ENCODE measurements at regions not wholly inside any gene's neighbourhood (a gene's known extent, or its start where the extent isn't known, plus 50 kb on each side); places are given as distances from the start of the nearest gene placed in this dataset.
"Not testable (repeated sequence)": the region's sequence is repeated elsewhere in the genome, so short reads cannot be mapped to it uniquely, and the experiment has no call there.

DNA sequence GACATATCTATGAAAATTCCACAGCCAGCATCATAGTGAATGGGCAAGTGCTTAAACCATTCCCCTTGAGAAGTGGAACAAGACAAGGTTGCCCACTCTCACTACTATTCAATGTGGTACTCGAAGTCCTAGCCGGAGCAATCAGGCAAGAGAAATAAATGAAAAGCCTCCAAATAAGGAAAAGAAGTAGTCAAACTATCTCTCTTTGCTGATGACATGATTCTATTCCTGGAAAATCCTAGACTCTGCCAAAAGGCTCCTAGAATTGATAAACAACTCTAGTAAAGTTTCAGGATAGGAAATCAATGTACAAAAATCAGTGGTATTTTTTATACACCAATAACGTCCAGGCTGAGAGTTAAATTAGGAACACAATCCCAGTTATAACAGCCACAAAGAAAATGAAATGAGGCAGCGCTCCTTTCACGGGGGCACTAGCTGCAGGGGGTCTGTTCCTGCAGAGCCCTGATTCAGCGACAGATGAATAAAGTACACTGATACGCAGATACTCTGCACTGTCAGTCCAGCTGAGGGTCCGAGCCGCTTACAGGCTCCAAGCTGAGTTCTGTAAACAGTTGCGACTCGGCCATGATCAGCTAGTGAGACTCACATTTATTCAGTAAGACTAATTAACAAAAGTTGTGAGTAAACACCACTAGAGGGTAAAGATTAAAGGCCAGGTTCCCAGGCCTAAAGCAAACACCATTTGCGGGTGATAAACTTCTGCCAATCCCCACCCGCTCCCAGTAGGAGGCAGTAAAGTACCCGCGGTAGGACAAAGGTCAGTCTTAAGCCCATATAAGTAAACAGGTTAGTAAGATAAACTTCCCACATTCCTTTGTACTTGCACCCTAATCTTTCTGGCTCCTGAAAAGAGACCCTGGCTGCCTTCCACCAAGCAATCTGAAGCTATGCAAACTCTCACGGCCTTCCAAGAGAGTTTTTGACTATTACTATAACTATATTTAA lies 290.6 kb upstream of the GRID2 start:
- no peak for DNase-seq

DNA sequence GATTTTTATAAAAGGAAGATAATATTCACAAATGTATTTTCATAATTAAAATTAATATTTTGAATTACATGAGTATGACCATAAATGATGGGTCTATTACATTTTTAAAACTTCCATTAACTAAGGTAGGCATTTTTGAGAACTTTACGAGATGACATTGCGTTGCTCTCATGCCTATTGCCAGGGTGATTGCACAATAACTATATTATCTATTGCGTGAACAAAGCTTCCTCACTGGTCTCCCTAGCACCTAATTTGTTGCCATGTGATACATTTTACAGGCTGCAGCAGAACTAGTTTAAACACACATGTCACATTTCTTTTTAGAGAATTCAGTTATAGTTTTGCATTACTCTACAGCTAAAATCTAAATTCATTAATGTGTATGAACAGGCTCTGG lies 289.7 kb upstream of the GRID2 start:
- no peak for DNase-seq

DNA sequence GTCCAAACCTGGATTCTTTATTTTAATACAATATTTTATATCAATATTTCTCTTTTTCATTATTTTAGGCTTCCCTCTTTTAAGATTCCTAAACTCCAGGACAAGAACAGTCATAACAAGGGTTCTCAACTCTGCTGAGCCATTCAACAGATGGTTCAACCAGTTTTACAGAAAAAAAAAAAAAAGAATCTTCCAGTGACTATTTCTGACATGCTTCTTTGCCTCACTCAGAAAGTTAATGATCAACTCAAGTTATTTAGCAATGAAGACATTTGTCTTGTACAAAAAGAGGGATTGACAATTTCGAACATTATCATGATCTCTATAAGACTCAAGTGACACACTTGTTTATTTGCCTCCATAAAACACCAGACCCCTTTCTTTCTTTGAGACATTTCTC lies 282.6 kb upstream of the GRID2 start:
- no peak for DNase-seq

DNA sequence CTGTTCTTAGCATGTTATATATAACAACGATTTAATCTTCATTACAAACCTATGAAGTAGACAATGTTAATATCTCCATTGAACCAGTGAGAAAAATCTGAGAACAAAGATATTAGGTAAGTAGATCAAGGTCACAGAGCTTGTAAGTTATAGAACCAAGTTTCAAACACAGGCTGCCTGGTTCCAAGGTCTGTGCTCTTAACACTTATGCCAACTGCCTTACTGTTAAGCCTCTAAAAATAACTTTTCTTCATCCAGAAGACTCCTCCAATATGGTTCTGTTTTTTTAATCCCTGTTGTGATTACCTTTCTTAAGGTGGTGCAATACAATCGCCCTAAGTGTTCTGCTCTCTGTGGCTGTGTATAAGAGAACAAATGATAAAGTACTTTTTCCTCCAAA lies 282.0 kb upstream of the GRID2 start:
- DNase-seq, result no peak

DNA sequence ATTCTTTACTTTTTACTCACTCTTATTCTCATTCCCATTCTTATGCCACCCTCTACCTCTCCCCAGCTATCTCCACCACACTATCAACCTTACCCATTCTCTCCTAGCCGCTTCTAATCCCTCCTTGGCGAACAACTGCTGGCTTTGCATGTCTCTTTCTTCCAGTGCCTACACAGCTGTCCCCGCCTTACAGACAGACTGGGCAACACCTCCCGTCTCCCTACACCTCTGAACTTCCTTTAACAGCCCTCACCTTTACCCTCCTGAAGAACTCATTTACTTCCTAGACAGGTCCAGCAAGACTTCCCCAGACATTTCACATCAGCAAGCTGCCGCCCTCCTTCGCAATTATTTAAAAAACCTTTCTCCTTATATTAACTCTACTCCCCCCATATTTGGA lies 274.9 kb upstream of the GRID2 start:
- DNase-seq, result not testable (repeated sequence)

DNA sequence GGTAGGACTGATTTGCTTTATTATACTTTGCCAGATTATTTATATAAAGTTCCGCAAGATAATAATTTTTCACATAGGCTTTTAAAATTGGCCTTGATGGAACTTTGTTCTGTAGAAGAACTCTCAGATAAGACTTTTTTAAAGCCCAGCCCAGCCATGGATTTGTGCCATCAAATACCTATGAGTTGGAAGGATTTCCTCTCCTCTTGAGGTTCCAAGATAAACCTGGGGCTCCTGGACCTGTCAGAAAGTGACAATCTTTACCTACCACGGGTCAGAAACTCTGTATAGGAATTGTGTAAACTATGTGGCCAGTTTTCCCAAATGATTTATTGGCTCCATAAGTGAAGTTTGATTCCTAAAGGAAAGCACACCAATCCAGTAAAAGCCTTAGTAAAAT lies 271.9 kb upstream of the GRID2 start:
- DNase-seq, result no peak

DNA sequence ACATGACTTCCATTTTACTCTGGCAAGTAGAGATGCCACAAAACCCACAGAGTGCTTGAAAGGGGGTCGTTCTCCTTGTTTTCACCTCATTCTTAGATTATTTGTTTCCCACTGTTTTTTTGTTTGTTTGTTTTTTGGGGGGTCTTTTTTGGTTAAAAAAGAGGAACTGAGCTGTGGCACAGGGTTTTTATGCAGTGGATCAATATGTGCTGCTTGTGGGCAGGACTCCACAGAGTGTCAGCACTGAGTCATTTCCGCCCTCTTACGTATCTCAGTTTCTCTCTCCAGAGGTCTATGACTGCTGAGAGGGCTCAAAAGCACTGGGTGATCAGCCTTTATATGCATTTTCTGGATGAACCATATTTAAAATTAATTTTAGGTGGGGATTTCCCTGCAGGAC lies 268.1 kb upstream of the GRID2 start:
- no peak for DNase-seq

DNA sequence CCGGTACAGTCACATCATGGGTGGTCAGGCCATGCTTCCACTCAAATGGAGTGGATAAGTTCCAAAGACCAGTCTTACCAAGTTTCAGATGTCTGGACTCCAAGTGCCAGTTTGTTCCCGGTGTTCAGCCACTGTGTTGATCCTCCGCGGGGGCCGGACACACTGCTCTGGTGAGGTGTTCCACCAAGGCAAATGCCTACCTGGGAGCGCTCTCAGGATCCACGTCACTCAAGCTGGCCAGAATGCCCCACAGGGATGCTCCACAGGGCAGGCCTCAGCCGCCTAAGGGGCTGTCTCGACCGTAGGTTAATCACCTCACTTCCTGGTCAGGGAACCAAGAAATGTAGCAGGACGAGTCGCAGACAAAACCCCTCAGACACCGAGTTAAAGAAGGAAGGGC lies 258.0 kb upstream of the GRID2 start:
- no peak for DNase-seq

DNA sequence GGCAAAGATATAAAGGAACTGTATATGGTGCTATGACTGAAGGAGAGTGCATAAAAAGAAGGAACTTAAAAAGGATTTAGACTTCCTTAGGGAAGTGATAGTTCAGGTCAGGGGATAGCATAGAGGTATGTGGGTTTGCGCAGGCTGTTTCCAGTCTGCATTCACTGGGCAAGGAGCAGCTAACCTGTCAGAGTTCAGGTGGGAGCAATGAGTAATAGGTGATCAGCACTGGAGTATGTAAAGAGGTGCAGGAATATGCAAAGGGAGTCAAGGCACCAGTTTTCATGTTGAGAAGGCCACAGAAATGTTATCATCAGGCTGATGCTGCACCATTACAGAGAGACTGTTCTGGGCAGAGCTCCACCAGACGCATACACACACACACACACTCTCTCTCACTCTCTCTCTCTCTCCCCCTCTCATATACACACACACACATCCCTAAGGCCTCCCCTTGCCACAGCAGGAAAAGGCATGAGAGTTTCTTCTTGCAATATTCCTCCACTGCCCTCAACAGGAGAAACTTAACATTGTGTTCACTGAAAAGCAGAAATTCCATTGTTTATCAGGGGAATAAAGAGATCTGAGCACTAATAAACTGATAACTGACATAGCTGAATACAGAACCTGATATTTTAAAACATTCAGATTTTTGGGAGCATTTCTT lies 256.4 kb upstream of the GRID2 start:
- no peak for DNase-seq

DNA sequence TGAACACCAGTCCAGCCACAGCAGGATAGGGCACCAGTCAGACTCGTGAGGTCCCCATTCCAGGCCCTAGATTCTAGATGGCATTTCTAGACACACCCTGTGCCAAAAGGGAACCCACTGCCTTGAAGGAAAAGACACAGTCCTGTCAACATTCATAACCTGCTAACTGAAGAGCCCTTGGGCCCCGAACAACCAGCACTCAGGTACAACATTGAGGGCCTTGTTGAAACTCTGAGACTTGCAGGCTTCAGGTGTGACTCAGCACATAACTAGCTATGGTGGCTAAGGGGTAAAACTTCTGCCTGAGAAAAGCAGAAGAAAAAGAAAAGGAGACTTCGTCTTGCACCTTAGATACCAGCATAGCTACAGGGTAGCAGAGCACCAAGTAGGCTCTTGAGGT lies 252.9 kb upstream of the GRID2 start:
- no peak for DNase-seq

DNA sequence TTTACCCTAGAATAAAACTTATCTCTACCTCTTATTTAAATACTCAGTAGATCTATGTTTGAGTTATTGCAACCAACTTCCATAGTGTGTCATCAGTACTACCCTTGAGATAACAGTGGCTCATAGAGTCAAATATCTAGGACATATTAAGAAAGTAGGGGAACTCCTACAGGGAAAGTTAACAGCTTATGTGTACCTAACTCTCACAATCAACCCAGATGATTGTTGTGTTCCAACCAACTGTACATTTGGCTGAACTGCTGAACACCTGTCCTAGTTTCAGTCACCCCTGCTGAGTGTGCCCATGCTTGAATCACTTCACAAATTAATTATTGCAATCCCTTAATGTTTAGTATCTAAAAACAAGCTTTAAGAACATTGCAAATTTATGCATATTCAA lies 244.2 kb upstream of the GRID2 start:
- DNase-seq, result no peak

DNA sequence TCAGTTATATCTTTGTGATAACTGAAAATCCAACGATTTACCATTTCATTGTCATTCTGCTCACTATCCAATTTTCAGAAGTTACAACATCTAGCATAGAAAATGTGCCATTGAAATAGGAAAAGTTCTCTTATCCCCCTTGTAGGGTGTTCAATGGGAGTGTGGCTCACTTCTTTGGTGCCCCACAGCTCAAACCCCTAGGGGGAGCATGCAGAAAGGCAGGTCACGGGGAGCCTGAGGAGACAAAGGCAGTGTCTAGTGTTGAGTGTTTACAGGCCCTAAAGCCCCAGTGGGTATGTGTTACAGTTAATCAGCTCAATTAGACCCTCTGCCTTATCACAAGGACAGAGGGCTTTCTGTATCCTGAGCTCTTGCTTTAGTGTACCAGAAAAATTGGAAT lies 243.4 kb upstream of the GRID2 start:
- no peak for DNase-seq

DNA sequence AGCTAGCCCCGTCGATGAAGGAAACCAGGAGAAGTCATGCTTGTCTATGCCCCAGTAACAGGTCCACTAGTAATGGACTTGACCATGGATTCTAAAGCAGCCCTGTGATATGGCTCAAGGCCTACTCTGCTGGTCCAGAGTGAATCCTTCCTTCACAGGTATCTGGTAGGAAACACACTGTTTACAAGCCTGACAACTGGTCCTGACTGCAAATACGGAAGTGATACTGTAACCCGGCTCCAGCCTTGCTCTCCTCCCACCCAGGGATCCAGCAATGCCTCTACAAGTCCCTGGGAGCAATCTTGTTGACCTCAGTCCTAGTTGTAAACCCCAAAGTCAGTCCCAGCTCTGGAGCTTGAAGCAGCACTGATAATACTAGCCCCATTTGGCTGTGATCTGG lies 239.2 kb upstream of the GRID2 start:
- DNase-seq, result no peak

DNA sequence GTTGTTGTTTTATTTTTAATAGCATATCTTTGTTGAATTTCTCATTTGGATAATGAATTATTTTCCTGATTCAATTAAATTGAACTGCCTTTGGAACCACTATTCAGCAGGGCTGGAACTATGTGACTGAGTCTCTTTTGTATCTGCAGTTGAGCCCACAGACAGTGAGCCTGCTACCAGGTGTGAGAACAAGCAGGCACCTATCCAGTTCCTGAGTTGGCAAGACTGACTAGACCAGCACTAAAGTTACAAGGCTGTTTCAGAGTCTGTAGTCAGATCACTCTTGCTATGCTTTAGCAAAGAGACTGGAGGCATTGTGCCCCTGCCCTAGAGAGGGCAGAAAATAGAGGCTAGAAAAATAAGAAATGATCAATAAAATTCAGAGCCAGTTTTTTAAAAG lies 237.3 kb upstream of the GRID2 start:
- DNase-seq, result no peak

DNA sequence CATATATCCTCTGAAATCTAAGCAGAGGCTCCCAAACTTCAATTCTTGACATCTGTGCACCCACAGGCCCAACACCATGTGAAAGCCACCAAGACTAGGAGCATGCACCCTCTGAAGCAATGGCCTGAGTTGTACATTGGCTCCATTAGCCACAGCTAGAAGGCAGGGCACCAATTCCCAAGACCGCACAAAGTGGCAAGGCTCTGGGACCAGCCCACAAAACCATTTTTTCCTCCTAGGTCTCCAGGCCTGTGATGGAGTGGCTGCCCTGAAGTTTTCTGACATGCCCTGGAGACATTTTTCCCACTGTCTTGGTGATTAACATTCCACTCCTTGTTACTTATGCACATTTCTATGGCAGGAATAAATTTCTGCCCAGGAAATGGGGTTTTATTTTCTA lies 232.2 kb upstream of the GRID2 start:
- DNase-seq, result no peak

DNA sequence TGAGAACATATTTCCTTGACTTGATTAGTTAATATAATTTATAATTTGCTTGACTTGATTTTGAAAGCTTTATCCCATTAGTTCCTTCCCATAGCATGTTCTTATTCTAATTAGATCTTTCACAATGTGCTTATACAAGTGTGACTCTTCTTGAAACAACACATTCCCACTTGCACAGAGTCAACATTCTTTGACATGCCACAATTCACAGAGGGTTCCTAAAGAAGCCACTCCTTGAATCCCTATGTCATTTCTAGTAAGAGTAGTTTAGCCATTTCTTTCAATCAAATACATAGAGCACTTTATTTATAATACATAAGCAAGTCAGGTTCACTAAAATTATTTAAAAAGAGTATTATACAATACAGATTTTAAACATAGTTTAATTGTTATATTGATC lies 228.9 kb upstream of the GRID2 start:
- no peak for DNase-seq

DNA sequence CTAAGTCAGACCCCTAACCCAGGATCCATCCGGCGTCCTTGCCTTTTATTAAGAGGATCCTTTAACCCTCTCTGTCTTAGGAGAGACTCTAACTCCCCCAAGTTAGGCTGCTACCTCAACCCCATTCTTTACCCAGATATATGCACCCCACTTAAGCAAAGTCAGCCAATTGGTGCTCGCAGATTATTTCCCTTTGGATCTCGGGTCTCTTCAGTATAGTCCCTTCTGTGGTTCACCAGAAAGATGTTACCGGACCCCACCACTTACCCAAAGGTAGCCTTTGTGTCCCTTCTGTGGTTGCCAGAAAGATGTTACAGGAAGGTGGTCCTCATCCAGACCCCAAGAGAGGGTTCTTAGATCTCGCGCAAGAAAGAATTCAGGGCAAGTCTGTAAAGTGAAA lies 212.9 kb upstream of the GRID2 start:
- DNase-seq, result no peak

DNA sequence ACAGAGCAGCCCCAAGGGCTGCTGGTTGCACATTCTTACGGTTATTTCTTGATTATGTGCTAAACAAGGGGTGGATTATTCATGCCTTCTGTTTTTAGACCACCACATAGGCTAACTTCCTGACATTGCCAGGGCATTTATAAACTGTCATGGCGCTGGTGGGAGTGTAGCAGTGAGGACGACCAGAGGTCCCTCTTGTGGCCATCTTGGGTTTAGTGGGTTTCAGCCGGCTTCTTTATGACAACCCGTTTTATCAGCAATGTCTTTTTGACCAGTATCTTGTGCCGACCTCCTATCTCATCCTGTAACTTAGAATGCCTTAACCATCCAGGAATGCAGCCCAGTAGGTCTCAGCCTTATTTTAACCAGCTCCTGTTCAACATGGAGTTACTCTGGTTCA lies 212.4 kb upstream of the GRID2 start:
- no peak for DNase-seq

DNA sequence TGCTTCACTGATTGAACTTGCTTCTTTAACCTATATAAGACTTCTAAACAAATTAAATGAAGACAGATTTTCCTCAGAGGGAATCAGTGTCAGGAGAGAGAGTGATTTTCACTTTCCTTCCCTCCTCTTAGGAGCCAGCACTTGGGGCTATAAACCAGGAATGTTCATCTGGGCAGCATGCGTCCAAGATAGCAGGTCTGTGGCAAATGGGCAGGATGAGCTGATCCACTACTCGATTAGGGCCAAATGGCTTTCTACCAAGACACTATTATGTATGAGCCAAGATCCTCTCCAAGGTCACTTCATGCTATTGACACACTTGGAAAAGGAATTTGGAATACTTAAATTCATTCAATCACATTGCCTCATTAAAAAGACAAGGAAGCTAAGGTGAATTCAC lies 203.9 kb upstream of the GRID2 start:
- DNase-seq, result no peak

DNA sequence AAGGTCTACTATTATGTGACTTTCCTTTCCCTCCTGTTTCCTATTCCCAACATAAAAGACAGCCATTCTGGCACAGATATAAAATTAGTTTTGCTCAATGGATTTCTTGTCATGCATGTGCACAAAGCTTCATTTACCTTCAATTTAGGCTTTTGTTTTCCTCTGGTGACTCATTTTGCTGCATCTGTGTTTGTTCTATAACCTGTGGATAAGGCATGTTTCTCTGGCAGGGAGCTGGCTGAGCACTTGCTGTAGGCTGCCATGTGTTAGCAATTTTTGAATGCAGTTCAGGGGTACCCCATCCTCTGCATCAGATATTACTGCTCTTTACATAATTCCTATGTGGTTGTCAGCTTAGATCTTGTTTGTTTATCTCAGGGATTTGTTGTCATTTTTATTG lies 202.8 kb upstream of the GRID2 start:
- no peak for DNase-seq

DNA sequence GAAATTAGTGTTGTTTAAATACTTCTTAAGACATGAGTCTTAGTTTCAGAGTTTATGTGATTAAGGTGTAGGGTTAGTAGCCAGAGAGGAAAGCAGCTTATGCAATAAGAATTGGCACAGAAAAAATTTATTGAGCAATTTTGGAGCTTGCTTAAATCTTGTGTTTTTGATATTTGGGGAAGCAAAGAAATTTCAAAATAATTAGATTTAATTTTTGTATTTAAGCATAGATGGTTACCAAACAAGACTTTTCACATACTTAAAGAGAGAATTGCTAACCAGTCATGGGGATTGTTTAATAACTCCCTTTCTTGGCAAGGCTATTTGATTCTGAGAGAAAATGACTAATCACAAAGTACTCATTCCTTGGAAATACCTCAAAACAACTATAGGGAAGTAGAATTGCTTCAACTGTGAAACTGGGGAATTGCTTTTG lies 202.0 kb upstream of the GRID2 start:
- no peak for DNase-seq

DNA sequence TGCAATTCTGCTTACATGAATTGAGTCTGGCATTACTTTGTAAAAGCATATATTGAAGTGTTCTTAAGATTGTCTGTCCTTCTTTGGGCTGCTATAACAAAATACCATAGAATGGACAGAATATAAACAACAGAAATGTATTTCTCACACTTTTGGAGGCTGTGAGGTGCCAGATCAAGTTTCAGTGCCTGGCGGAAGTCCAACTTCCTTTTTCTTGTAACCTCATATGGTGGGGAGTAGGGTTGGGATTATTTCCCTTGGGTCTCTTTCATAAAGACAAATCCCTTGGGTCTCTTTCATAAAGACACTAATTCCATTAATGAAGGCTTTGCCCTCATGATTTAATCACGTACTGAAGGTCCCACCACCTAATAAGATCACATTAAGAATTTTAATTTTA lies 199.3 kb upstream of the GRID2 start:
- no peak for DNase-seq

DNA sequence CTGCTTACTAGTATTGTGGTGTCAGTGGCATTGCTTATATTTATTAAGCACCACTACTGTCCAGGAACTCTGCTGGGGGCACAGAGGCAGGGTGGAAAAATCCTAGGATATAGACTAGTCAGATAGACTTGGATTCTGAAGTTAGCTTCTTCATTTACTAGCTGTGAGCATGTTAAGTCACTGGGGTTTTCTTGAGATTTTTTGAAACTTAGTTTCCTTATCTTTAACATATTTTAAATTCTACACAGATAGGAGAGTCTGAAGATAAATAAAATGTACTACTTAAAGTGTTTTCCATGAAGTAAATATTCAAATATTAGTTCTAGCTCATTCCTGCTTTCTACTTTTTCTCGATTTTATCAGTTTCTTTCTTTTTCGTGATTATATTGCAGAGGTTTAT lies 196.9 kb upstream of the GRID2 start:
- DNase-seq, result no peak

DNA sequence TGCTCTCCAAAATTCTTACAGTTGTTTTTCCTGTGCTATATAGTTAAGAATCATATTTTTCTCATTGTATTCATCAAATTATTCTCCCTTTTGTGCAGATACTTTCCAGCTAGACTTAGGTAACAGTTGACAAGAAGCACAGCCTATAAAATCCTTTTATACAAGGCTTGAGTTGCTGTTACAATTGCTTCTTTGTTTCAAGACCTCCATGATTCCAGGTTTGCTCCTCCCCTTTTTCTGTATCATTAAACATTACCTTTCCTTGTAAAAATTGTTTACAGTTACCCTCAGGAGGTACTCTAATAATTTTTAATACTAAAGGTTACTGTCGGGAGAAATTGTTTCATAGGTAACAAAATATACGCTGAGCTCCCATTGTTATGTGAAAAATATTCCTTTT lies 192.3 kb upstream of the GRID2 start:
- no peak for DNase-seq
